Muscle of leg (tissue), 3 donors: ENCODE measurements at regions not wholly inside any gene's neighbourhood (a gene's known extent, or its start where the extent isn't known, plus 50 kb on each side); places are given as distances from the start of the nearest gene placed in this dataset.

Experiments
- DNase-seq: peaks from one replicate; pipeline ENCODE4 v3.0.0; 2013
- H3K27ac ChIP-seq: one replicate; pipeline ENCODE4 v1.5.1; 2013; ENCODE audit warnings: mild to moderate bottlenecking, low read length, control low read depth
- H3K27me3 ChIP-seq: one replicate; pipeline ENCODE4 v1.6.1; 2013; ENCODE audit warnings: low read length; ENCODE audit not compliant: control insufficient read depth, insufficient read depth
- H3K36me3 ChIP-seq: one replicate; pipeline ENCODE4 v1.6.1; 2013; ENCODE audit warnings: low read length; ENCODE audit not compliant: control insufficient read depth, insufficient read depth
- H3K4me1 ChIP-seq: one replicate; pipeline ENCODE4 v1.6.1; 2013; ENCODE audit warnings: low read length; ENCODE audit not compliant: control insufficient read depth, insufficient read depth
- H3K4me3 ChIP-seq: one replicate; pipeline ENCODE4 v1.5.1; 2013; ENCODE audit warnings: low read length, control low read depth
- H3K9me3 ChIP-seq: replicated peaks from 2 replicates; pipeline ENCODE4 v1.6.1; 2013; ENCODE audit warnings: low read depth, low read length; ENCODE audit not compliant: control insufficient read depth
- WGBS: methylation state at CpG from one replicate; pipeline ENCODE4 v1.1.5; 2013; ENCODE audit warnings: missing lambda C conversion rate; ENCODE audit not compliant: insufficient coverage; 5-methylcytosine and 5-hydroxymethylcytosine counted together

DNA sequence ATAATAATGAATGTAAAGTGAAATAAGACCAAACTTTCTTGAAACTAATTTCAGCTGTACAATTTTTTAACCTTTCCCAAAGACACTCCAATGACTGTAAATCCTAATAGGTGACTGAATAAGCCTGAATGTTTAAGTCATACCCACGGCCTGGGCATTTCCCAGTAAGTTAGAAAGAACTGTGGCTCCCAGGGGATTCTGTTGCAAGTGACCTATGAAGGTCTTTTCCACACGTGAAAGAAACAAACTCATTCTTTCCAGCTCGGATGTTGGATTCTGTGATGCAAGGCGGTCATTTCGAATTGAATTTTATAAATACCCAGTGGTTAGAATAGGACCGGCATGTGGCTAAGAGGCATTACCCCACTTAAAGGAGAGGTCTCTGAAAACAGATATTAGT lies 1134.4 kb downstream of the GALC start:
- Histone ChIP-seq H3K4me3 (no peak overlapping the region), H3K27ac (no peak overlapping the region), H3K4me1 (no peaks in the 10 kb centered on the region), H3K36me3 (no peaks in the 10 kb centered on the region), H3K9me3 (no peaks in the 10 kb centered on the region), H3K27me3 (no peaks in the 10 kb centered on the region)
- 40% methylated on average over 1 of the region's 6 CpGs for WGBS
- no peak for DNase-seq

DNA sequence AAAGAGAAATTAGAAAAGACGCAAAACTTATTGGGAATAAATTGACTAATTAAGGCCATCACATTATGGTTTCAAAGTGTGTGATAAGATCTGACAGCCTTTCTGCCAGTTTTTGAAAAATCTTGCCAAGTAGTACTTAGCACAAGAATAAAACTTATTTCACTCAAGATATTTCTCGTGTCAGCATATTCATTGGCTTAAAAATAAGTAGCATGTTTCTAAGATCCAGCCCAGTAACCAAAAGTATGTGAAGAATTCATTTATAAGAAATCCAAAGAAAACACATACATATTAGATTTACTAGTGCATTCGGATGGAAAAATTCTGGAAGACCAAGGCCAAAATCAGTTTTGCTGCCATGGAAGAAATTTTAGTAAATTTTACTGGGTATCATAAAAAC lies 1135.0 kb downstream of the GALC start:
- Histone ChIP-seq H3K27ac (no peak overlapping the region), H3K9me3 (no peaks in the 10 kb centered on the region), H3K36me3 (no peaks in the 10 kb centered on the region), H3K4me3 (no peak overlapping the region), H3K27me3 (no peaks in the 10 kb centered on the region), H3K4me1 (no peaks in the 10 kb centered on the region)
- WGBS = no CpG with 5 or more reads among the region's 3 CpGs
- DNase-seq = peak; percentile 43

DNA sequence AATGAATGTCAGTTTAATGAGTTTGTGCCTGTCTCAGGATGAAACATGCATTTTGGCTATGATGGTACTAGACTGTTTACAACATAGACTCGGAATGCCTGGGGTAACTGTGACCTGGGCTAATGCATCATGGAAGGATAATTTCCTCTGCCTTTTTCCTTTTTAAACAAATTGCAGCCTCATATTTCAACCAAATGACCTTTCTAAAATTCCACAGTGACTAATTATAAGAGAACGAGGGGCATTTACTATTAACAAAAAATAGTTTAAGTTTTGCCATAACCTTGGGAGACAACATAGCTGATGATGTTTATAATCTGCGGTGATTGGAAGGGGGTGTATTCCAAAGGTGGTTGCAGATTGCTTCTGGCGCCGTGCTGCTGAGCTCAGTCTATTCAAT lies 1140.5 kb downstream of the GALC start:
- Histone ChIP-seq H3K4me1 (no peaks in the 10 kb centered on the region), H3K4me3 (no peak overlapping the region), H3K36me3 (no peaks in the 10 kb centered on the region), H3K9me3 (no peaks in the 10 kb centered on the region), H3K27ac (no peak overlapping the region), H3K27me3 (no peaks in the 10 kb centered on the region)
- no peak for DNase-seq
- WGBS = no CpG with 5 or more reads among the region's 5 CpGs

DNA sequence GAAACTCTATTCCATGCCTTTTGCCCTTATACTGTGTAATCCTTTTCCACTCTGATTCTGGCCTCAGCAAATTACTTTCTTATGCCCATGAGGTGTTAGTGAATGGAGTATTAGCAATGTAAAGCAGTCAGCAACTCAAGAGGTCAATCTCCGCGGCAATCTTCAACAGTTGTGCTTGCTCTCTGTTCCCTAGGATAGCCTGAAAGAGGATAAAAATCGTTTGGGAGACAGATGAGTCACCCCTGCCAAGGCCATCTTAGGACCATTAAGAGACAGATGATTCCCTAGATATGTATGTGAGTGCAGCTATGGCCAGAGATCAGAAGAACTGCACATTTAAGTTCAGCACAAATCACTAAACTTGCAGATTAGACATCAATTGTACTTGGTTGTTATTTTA lies 1145.8 kb downstream of the GALC start:
- Histone ChIP-seq H3K27me3 (no peaks in the 10 kb centered on the region), H3K4me1 (no peaks in the 10 kb centered on the region), H3K4me3 (no peak overlapping the region), H3K9me3 (no peaks in the 10 kb centered on the region), H3K27ac (no peak overlapping the region), H3K36me3 (no peaks in the 10 kb centered on the region)
- DNase-seq = no peak
- no CpG with 5 or more reads among the region's 3 CpGs for WGBS

DNA sequence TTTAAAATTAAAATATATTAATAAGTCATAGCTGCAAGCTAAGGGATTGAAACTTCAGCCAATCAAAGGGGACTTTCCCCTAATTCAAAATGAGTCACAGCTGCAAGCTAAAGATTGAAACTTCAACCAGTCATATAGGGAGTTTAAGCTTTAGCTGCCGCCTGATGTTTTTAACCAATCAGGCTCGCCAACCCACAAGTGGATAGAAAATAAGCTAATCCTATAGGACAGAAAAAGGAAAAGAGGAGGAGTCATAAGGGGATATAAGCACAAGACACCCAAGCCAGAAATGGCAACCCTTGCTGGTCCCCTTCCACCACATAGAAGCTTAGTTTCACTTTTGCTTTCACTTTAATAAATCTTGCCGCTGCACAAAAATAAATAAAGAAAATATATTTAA lies 1154.6 kb downstream of the GALC start:
- no CpG with 5 or more reads among the region's 3 CpGs for WGBS
- H3K27me3 ChIP-seq = no peaks in the 10 kb centered on the region
- no peak overlapping the region for H3K4me3 ChIP-seq
- H3K9me3 ChIP-seq = no peaks in the 10 kb centered on the region
- no peak for DNase-seq
- no peaks in the 10 kb centered on the region for H3K36me3 ChIP-seq
- H3K4me1 ChIP-seq = no peaks in the 10 kb centered on the region
- no peak overlapping the region for H3K27ac ChIP-seq

DNA sequence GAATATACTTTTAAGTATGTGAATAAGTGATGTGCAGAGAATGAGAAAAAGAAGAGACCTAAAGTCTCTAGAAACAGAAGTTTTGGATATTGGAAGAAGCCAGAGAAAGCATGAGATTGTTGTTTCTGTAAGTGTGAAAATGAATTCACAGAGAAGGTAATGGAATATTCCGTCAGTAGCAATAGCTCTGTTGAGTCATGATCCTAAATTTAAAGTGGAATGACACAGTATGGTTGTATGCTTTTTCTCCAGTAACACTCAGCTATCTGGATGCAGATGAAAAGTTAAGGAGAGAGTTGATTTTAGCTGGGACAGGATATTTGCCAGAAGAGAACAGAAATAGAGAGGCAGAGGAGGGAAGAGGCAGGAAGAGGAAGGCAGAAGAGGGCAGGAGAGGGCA lies 1166.3 kb downstream of the GALC start:
- DNase-seq = no peak
- H3K4me3 ChIP-seq = no peak overlapping the region
- no peaks in the 10 kb centered on the region for H3K36me3 ChIP-seq
- H3K27ac ChIP-seq = no peak overlapping the region
- no peaks in the 10 kb centered on the region for H3K27me3 ChIP-seq
- no peaks in the 10 kb centered on the region for H3K4me1 ChIP-seq
- H3K9me3 ChIP-seq = no peaks in the 10 kb centered on the region
- WGBS = 20% methylated on average over 1 of the region's 1 CpG

DNA sequence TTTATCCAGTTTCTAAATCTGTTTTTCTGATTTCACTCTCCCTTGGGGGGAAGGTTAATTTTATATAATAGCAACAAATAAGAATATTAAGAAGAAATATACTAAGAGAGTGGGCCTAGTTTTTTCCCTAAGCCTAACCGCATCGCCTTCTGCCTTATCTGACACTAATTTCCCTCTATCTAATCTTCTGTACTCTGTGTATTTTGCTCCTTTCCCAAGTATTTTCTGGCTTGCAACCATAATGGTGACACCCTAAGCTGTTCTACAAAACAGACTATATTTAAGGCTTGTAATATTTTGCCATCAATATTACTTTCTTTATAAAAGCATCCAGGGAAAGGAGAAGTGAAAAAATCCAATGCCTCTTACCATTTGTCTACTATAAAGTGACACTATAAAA lies 1168.8 kb downstream of the GALC start:
- no peak overlapping the region for H3K27ac ChIP-seq
- no peaks in the 10 kb centered on the region for H3K27me3 ChIP-seq
- no peak overlapping the region for H3K4me3 ChIP-seq
- no peaks in the 10 kb centered on the region for H3K4me1 ChIP-seq
- no peaks in the 10 kb centered on the region for H3K36me3 ChIP-seq
- no CpG with 5 or more reads among the region's 2 CpGs for WGBS
- no peaks in the 10 kb centered on the region for H3K9me3 ChIP-seq
- no peak for DNase-seq

DNA sequence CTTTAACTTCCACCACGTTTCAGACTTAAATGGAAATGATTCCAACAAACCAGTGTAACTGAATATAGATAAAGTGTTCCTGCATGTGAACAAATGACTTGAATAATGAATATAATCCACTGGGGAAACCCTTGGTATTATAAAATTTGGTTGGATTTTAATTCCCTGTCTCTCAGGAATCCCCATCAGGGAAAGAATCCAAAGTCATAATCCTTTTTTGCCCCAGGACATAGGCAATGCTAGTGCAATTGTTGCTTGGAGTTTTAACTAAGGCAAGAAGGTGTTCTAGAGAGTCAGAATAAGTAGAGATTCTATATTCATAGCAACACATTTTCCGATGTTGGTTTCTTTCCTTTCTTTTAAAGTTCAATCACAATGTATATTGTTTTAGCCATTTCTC lies 1169.4 kb downstream of the GALC start:
- Histone ChIP-seq H3K9me3 (no peaks in the 10 kb centered on the region), H3K27ac (no peak overlapping the region), H3K4me1 (no peaks in the 10 kb centered on the region), H3K36me3 (no peaks in the 10 kb centered on the region), H3K27me3 (no peaks in the 10 kb centered on the region), H3K4me3 (no peak overlapping the region)
- WGBS = no CpG with 5 or more reads among the region's 2 CpGs
- DNase-seq = no peak

DNA sequence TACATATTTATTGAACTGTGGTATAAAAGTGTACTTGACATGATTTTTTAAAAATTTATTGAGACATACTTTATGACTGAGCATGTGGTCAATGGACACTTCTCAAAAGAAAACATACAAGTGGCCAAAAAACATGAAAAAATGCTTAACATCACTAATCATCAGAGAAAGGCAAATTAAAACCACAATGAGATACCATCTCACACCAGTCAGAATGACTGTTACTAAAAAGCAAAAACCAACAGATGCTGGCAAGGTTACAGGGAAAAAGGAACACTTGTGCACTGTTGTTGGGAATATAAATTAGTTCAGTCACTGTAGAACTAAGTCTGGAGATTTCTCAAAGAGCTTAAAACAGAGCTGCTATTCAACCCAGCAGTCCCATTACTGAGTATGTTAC lies 1177.6 kb downstream of the GALC start:
- no peak overlapping the region for H3K27ac ChIP-seq
- no peak overlapping the region for H3K4me3 ChIP-seq
- no peaks in the 10 kb centered on the region for H3K27me3 ChIP-seq
- peaks cover 3% of the 10 kb centered on the region for H3K9me3 ChIP-seq
- no peaks in the 10 kb centered on the region for H3K4me1 ChIP-seq
- DNase-seq = no peak
- H3K36me3 ChIP-seq = no peaks in the 10 kb centered on the region

DNA sequence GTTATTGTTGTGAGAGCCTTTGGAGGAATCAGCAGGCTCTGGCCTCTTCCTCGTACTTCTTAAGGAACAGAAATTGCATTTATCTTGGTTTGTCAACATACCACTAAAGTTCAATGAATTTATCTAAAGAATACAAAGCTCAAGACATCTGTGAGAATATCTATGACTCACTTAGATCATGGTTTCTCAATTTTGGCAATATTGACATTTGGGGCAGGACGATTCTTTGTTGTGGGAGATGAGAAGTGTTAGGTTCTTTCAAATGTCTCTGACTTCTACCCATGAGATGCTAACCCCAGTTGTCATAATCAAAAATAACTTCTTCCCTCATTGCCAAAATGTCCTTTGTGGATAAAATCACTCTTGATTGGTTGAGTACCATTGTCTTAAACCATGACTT lies 1190.3 kb downstream of the GALC start:
- no peaks in the 10 kb centered on the region for H3K36me3 ChIP-seq
- no peak for DNase-seq
- H3K4me3 ChIP-seq = no peak overlapping the region
- H3K27ac ChIP-seq = no peak overlapping the region
- no peaks in the 10 kb centered on the region for H3K9me3 ChIP-seq
- H3K4me1 ChIP-seq = no peaks in the 10 kb centered on the region
- no peaks in the 10 kb centered on the region for H3K27me3 ChIP-seq
- WGBS = no CpG with 5 or more reads among the region's 2 CpGs

DNA sequence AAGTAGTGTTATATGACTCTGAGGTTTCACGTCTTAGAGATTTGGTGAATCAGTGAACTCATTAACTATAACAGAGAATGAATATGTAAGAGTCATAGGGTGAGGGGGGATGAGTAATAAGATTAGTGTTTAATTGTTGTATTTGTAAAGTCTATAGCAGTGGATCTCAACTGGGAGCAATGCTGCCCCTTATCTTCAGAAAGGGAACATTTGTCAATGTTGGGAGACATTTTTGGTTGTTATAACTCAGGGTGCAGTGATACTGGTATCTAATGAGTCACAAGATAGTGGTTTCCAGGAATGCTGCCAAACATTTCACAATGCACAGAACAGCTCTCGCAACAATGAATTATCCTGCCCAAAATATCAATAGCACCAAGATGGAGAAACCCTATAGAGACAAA lies 1193.7 kb downstream of the GALC start:
- H3K9me3 ChIP-seq = no peaks in the 10 kb centered on the region
- DNase-seq = no peak
- WGBS = no CpG with 5 or more reads among the region's 2 CpGs
- H3K27ac ChIP-seq = no peak overlapping the region
- no peak overlapping the region for H3K4me3 ChIP-seq
- H3K4me1 ChIP-seq = no peaks in the 10 kb centered on the region
- no peaks in the 10 kb centered on the region for H3K36me3 ChIP-seq
- no peaks in the 10 kb centered on the region for H3K27me3 ChIP-seq
